Astrocyte of the cerebellum (primary cell): ENCODE measurements at regions not wholly inside any gene's neighbourhood (a gene's known extent, or its start where the extent isn't known, plus 50 kb on each side); places are given as distances from the start of the nearest gene placed in this dataset.

Source experiments
- DNase-seq: peaks from one replicate; pipeline ENCODE4 v3.0.0-alpha.2; 2011; ENCODE audit warnings: low read depth
- H3K4me3 ChIP-seq: 2 replicates; pipeline ENCODE4 v1.5.1; 2011; ENCODE audit warnings: mild to moderate bottlenecking, low read depth, low read length, moderate library complexity
- in situ Hi-C: cut with HindIII; loops from 2 replicates; pipeline ENCODE4 v1.10.0; 2017; ENCODE audit warnings: low sequenced_read_pairs
- TF ChIP-seq, protein P1 (sequence below): IDR thresholded peaks from 2 replicates; pipeline ENCODE4 v1.5.1; 2012; ENCODE audit warnings: low read length, low read depth, moderate library complexity, mild to moderate bottlenecking; ENCODE audit errors: missing control alignments

DNA sequence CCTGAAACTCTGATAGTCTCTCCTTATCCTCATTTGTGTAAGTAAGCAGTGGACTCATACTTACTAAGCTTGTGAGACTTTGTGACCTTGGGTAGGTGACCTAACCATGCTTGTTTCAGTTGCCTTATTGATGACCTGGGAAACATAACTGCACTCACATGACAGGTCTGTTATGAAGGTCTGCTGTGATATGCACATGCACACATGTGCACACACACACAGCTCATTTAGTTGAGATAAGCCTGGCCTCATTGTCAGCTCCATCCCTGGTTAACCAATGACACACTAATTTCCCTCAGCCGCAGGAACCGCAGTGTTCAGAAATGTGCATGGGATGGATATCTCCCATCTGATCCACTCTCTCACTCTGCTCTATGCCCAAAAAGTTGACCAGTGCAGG, 177.2 kb downstream of the GPAM start:
- DNase-seq, result no peak
- TF ChIP-seq, protein P1, sequence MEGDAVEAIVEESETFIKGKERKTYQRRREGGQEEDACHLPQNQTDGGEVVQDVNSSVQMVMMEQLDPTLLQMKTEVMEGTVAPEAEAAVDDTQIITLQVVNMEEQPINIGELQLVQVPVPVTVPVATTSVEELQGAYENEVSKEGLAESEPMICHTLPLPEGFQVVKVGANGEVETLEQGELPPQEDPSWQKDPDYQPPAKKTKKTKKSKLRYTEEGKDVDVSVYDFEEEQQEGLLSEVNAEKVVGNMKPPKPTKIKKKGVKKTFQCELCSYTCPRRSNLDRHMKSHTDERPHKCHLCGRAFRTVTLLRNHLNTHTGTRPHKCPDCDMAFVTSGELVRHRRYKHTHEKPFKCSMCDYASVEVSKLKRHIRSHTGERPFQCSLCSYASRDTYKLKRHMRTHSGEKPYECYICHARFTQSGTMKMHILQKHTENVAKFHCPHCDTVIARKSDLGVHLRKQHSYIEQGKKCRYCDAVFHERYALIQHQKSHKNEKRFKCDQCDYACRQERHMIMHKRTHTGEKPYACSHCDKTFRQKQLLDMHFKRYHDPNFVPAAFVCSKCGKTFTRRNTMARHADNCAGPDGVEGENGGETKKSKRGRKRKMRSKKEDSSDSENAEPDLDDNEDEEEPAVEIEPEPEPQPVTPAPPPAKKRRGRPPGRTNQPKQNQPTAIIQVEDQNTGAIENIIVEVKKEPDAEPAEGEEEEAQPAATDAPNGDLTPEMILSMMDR, result no peak
- in situ Hi-C loops, result no loop called here
- H3K4me3 ChIP-seq, result no peak overlapping the region

DNA sequence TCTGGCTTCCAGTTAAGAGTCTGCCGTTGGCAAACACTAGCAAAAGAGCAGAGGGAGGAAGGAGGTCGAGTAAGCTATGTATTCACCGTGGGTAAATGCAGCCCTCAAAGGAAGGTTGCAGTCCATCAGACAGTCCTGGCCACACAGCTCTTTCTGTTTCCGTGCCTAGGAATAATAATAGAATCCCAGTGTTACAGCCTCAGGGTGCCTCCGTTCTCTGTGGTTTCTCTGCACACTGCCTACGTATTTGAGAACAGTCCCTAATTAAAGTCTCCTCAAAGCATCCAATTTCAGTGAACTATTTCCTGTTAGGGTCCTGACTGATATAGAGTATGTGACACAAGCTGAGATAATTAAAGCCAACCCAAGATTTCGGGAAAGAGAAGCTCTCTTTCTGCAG, 176.7 kb downstream of the GPAM start:
- no peak overlapping the region for H3K4me3 ChIP-seq
- TF ChIP-seq, protein P1, result no peak
- no peak for DNase-seq
- in situ Hi-C loops, result no loop called here

DNA sequence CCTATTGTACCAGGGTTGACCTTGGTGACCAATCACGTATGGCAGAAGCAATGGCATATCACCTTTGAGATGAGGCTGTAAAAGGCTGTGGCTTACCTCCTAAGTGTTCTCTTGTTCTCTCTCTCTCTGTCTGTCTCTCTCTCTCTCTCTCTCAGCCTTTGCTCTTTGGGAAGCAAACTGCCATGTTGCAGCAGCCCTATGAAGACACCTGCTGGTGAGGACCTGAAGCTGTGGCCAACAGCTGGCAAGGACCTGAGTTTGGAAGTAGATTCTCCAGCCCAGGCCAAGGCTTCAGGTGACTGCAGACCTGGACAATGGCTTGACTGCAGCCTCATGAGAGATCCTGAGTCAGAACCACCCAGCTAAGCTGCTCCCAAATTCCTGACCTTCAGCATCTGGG, 161.4 kb downstream of the GPAM start:
- TF ChIP-seq, protein P1, result no peak
- in situ Hi-C loops, result no loop called here
- no peak for DNase-seq
- no peak overlapping the region for H3K4me3 ChIP-seq

DNA sequence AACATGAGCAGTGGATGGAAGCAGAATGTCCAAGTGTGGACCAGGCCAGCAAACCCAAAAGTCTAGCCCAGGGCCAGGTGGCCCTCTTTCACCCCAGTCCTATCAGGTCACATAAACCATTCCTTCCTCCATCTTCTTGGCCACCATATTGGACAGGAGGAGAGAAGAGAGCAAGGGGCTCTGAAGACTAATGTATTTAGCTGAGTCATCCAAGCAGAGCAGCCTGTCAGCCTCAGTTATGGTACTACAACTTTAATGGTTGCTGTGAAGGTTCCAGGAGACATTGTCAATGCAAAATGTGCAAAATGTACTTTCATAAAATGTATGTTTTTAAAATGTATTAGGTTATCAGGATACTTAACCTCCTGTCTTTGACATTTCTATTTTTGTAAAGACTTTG, 159.5 kb downstream of the GPAM start:
- in situ Hi-C loops, result no loop called here
- H3K4me3 ChIP-seq, result no peak overlapping the region
- DNase-seq, result no peak
- TF ChIP-seq, protein P1, result no peak

DNA sequence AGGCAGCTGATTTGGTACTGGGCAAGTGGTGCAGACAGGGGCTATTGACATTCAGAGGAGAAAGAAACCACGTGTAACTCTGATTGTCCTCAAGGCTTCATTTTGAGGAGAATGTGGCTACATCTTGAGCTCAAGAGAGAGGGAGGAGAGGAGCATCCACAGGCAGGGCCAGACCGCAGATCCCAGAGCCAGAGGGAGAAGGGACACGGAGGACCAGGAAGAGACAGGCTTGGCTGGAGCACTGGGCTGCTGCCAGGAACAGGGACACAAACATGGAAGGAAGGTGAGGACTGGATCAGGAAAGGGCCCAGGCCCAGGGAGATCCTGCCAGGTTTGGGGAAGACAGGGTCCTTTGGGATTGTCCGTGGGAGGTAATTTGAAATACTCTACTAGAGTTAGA, 158.3 kb downstream of the GPAM start:
- in situ Hi-C loops, result no loop called here
- DNase-seq, result no peak
- H3K4me3 ChIP-seq, result no peak overlapping the region
- TF ChIP-seq, protein P1, result no peak

DNA sequence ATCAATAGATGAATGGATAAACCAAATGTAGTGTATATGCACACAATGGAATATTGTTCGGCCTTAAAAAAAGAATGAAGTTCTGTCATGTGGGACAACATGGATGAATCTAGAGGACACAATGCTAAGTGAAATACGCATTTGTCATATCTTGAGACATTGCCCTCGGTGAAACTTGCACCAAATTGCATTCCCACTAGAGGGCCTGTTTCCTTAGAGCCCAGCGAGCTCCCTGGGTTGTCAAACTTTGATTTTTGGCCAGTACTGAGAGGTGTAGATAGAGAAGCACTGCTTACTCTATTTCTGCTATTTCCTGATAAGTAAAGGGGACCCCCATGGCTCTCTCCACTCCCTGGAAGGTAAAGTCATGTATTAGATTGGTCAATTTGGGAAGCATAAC, 157.1 kb downstream of the GPAM start:
- TF ChIP-seq, protein P1, result no peak
- in situ Hi-C loops, result no loop called here
- no peak overlapping the region for H3K4me3 ChIP-seq
- DNase-seq, result no peak

DNA sequence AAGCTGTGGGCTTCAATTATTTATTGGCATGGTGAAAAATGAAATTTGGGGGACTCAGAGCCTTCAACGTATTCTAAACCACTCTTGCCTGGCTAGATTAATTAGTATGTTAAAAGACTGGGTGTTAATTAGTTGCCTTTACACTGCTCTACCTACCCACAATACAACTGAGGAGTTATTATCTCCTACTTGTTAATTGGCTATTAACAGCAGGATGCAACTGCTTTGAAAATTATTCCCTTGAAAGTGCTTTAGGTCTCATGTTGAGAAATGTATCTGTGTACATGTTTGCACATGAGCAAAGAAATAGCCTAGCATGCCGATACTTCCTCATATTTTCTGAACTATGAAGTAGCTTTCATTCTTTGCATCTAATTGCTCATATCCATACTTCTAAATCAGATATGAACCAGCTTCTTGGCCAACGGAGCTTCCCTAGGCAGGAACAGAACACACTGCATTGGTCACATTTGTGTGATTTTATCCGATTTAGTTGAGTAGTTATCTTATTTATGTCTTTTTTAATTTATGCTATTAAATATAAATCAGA, 155.8 kb downstream of the GPAM start:
- TF ChIP-seq, protein P1, result no peak
- in situ Hi-C loops, result no loop called here
- H3K4me3 ChIP-seq, result no peak overlapping the region

More for the DNA sequence above, 155.8 kb downstream of the GPAM start:
- no peak for DNase-seq
